C4-2B (cell line): ENCODE measurements at regions not wholly inside any gene's neighbourhood (a gene's known extent, or its start where the extent isn't known, plus 50 kb on each side); places are given as distances from the start of the nearest gene placed in this dataset.
"Not testable (repeated sequence)": the region's sequence is repeated elsewhere in the genome, so short reads cannot be mapped to it uniquely, and the experiment has no call there.

Experiments
- ZFX ChIP-seq: fragments of 450-650 bp; IDR thresholded peaks from 2 replicates; pipeline ENCODE4 v1.6.1; 2017
- TF ChIP-seq, protein P1 (sequence below): fragments of 450-650 bp; conservative IDR thresholded peaks from 2 replicates; pipeline ENCODE4 v1.5.1; 2017; ENCODE audit warnings: mild to moderate bottlenecking

DNA sequence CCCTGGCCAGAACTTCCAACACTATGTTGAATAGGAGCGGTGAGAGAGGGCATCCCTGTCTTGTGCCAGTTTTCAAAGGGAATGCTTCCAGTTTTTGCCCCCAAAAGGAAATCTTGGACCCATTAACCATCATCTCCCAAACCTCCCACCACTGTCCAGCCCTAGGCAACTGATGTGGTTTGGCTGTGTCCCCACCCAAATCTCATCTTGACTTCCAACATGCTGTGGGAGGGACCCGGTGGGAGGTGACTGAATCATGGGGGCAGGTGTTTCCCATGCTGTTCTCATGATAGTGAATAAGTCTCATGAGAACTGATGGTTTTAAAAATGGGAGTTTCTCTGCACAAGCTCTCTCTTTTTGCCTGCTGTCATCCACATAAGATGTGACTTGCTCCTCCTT lies 119.1 kb upstream of the RMDN2 start:
- TF ChIP-seq, protein P1, sequence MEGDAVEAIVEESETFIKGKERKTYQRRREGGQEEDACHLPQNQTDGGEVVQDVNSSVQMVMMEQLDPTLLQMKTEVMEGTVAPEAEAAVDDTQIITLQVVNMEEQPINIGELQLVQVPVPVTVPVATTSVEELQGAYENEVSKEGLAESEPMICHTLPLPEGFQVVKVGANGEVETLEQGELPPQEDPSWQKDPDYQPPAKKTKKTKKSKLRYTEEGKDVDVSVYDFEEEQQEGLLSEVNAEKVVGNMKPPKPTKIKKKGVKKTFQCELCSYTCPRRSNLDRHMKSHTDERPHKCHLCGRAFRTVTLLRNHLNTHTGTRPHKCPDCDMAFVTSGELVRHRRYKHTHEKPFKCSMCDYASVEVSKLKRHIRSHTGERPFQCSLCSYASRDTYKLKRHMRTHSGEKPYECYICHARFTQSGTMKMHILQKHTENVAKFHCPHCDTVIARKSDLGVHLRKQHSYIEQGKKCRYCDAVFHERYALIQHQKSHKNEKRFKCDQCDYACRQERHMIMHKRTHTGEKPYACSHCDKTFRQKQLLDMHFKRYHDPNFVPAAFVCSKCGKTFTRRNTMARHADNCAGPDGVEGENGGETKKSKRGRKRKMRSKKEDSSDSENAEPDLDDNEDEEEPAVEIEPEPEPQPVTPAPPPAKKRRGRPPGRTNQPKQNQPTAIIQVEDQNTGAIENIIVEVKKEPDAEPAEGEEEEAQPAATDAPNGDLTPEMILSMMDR = not testable (repeated sequence)
- TF ChIP-seq ZFX = not testable (repeated sequence)
